Left cardiac atrium (tissue), 4 donors: ENCODE measurements at regions not wholly inside any gene's neighbourhood (a gene's known extent, or its start where the extent isn't known, plus 50 kb on each side); places are given as distances from the start of the nearest gene placed in this dataset.
"Not testable (repeated sequence)": the region's sequence is repeated elsewhere in the genome, so short reads cannot be mapped to it uniquely, and the experiment has no call there.

ENCODE experiments used
- ATAC-seq, 2 donors: fragments of 200-7000 bp; cut with Tn5 transposase; one replicate each; pipeline ENCODE4 v1.9.1; 2020; ENCODE audit warnings: mild to moderate bottlenecking in 2 of 2, moderate library complexity in 2 of 2
- DNase-seq: peaks from one replicate; pipeline ENCODE4 v3.0.0-alpha.2; 2020
- intact Hi-C, 2 donors: fragments of 100-400 bp; cut with DNase I; formaldehyde crosslinking; loops; one replicate each; pipeline versions ENCODE4 v1.14.1 to v1.15.1; 2022 to 2023
- donor health status: DM: no; HTN: yes; CAD: no.
- donor health status: DM: no; HTN: yes; CAD: no; lungs with severe emphysema.
- donor health status: DM: yes; HTN: yes; CAD: no.
- donor health status: Dilated cardiomyopathy.

DNA sequence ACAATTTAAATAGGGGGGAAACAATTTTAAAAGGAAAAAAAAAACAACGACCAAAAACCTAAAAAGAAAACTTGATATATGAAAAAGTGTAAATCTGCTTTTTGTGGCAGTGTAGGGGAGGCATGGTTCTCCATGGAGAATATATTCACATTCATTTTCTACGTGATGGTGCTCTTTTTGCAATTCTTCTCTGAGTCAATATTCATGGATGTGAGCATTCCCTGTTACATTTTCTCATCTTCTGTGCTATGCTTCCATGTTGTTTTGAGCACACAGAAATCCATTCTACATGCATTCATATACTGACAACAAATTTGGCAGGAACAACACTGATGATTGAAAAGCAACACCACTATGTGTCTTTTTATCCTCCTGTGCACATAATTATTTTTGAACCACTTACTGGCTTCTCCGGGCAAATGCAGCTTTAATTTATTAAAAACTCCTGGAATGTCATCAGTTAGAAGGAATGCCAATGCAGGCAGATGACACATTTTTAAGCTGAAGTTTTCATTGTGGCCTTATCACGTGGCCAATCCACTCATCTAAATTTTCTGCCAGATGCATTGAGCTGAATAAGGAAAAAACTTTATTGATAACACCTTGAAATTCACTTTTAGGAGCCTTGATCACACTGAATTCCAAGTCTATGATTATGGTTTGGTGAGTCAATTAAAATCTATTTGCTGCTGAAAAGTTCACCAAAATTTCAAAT, 590.6 kb downstream of the NUF2 start:
- intact Hi-C loops: no loop called here
- ATAC-seq (no peak), DNase-seq (no peak)

DNA sequence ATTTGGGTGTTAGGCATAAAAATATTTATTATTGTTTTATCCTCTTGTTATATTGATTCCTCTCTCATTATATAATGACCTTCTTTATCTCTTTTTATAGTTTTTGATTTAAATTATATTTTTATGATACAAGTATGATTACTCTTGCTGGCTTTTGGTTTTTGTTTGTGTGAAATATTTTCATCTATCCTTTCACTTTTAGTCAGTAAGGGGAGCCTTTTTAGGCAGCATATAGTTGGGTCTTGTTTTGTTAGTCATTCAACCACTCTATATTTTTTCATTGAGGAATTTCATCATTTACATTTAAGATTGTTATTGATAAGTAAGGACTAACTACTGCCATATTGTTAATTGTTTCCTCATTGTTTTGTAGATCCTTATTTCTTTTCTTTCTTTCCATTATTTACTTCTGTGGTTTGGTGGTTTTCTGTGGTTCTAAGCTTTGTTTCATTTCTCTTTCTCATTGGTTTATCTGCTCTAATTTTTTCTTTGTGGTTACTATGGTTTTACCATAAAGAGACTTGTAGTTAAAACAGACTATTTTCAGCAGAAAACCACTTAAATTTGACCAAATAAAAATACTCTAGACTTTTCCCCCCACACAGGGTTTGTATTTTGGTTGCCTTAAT, 593.1 kb downstream of the NUF2 start:
- DNase-seq (no peak), ATAC-seq (no peak)
- intact Hi-C loops: no loop called here

DNA sequence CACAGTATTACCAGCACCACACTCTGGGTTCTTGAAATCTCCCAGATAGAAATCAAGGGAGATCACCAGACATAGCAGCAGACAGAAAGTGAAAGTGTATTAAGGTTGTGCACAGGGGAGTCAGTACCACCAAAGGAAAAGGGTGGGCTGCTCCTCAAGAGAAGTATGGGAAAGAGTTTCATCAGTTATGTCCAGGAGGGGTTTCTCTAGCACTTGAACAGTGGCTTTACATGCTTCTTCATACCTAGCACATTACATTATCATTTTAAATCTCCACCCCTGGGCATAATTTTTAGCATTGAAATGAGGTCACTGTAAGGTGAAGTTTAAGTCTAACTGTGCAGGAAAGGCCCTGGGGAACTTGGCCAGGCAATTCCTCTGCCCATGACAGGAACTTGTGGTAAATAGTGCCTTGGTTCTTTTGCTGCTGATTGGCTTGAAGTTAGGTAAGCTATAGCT, 601.0 kb downstream of the NUF2 start:
- ATAC-seq (no peak), DNase-seq (no peak)
- intact Hi-C loops: no loop called here

DNA sequence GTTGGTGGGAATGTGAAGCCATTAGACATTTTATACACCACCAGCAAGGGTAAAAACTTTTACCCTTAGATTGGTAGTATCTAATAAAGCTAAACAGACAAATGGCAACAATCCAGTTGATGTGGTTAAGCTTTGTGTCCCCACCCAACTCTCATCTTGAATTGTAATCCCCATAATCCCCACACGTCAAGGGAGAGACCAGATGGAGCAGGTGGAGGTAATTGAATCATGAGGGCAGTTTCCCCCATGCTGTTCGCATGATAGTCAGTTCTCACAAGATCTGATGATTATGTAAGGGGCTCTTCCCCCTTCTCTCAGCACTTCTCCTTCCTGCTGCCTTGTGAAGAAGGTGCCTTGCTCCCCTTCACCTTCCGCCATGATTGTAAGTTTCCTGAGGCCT, 602.3 kb downstream of the NUF2 start:
- ATAC-seq (no peak), DNase-seq (no peak)
- intact Hi-C loops: no loop called here

DNA sequence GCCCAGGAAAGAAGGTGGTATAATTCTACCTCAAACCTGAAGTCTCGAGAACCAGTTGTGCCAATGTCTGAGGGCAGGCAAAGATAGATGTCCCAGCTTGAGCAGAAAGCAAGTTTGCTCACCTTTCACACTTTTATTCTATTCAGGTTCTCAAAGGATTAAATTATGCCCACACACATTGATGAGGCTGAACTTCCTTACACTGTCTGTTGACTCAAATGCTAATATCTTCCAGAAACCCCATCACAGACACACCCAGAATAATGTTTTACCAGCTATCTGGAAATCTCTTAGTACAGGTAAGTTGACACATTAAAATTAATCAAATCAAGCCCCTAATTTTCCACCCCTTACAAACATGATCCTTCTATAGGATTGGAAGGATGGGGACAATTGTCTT, 605.7 kb downstream of the NUF2 start:
- DNase-seq (no peak), ATAC-seq (no peak)
- intact Hi-C loops: no loop called here

DNA sequence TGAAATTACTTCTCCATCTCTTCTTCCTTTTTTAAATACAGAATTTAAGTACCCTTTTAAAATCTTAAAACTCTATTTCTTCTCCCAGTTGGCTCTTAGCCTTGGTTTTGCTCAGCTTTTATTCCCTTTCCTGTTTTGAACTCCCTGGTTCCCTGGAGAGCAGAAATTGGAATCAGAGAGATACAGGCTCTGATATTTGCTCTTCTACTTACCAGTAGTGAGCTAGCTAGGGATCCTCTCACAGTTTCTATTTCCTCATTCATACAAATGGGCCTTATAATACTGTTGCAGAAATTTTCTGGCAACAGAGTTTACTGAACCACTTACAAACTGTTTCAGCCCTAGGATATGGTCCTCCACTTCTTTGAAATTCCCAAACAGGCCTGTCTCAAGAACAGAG, 606.3 kb downstream of the NUF2 start:
- intact Hi-C loops: no loop called here
- peak in 1 of 2 donors; percentile 32 for ATAC-seq
- no peak for DNase-seq

DNA sequence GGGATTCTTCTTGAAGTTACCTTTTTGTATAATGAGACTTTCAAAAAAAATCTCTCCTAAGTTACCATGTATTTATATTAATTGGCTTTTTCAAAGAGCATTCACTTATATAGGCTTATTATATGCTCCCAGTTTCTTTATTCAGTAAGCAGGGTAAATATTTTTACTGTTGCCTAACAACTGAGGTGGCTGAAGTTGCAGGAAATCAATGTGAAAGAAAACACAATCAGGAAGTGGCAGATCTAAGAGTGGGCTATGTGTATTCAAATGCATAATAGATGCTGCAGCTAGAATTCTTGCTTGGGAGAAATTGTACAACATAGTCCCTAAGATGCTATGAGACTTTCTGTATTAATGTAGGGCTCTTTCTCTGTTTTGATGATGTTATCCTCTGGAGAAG, 606.9 kb downstream of the NUF2 start:
- no peak for ATAC-seq
- DNase-seq: no peak
- intact Hi-C loops: no loop called here

DNA sequence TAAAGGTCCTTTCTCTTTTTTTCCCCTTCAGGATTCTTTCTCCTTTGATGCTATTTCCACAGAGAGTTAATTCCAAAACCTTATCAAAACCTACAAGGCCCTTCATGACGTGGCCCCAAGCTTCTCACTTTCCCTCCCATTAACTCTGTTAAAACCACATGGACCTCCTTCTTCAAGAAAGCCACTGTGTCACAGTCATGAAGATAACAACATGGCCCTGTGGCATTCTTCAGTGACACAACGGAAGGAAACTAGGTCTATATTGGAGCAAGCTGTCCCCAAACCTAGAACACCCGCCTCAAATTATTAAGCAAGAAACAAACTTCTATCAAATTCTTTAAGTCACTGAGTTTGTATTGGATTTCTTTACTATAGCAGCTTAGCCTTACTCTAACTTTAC, 611.1 kb downstream of the NUF2 start:
- intact Hi-C loops: no loop called here
- no peak for DNase-seq
- ATAC-seq: no peak

DNA sequence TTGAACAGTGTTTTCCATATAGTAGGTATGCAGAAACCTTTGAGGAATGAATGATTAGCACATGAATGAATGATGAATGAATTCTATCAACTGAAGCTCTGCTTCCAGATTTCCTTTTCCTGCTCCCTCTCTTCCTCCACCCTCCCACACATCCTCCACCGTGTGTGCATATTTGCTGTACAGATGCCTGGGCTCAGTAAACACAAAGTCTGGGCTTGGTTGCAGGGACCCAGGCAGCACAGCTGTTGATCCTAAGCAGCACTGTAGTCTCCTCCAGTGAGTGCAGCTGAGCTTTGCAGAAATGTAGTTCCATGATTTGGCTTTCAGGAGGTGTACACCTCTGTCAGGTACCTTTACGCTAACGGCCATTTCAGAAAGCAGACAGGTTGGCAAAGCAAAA, 611.7 kb downstream of the NUF2 start:
- ATAC-seq (no peak), DNase-seq (no peak)
- intact Hi-C loops: no loop called here

DNA sequence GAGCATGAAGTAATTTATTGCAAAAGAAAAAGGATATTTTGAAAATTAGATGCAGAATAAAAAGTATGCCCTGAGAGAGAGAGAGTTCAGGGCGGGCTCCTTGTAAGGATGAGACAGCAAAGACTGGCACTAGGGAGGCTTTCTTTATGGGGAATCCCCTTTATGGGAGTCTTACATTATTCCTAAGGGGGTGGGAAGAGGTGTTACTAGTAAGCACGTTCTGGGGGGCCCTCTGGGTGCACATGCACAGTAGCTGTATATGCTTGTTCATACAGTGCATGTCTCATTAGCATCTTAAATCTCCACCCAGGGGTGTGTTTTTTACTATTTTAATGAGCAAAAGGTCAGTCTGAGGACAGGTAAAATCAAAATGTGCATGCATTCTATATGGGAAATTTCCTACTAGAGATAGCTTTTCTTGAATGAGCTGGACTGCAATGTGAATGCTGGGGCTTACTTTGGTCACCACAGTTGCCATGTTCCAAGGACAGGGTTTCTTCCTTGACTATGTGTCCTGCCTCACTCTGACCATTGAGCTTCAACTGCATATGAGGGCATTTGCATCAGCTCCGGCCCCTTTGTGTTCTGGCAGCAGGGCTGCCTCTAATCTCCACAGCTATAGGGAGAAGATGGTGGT, 614.1 kb downstream of the NUF2 start:
- ATAC-seq (no peak), DNase-seq (no peak)
- intact Hi-C loops: no loop called here

DNA sequence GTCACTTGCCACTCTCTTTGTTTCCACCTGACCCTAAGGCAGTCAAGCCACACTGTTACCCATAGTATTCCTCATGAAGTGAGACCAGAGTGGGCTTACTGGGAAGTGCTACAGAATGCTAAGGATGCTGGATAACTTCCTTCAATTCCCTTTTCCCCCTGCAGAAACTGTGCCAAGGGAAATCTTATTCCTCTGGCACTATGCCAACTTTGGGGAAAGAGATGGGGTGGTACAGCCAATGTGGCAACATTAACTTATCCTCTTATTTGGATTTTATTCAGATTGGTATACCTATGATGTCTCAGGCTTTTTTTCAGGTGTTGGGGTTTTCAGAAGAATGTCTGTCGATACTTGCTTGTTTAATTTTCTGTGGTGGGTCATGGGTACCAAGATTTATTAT, 599.4 kb upstream of the PBX1 start:
- DNase-seq: no peak
- no peak for ATAC-seq
- intact Hi-C loops: no loop called here

DNA sequence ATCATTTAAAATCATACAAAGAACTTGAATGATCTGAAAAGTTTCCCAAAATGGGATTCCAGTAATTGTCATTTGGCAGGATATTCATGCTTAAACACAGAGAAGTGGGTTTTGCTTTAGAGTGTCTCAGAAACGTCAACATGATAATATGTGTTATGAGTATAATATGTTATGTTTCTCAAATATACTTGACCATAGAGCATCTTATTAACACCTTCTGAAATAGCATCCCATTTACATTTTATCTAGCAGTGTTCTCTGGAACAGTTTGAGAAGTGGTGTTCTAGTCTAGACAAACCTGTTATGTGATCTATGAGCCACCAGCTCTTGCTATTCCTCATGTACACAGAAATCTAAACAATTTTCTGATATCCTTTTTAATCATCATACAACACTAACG, 588.8 kb upstream of the PBX1 start:
- DNase-seq: no peak
- no peak for ATAC-seq
- intact Hi-C loops: no loop called here

DNA sequence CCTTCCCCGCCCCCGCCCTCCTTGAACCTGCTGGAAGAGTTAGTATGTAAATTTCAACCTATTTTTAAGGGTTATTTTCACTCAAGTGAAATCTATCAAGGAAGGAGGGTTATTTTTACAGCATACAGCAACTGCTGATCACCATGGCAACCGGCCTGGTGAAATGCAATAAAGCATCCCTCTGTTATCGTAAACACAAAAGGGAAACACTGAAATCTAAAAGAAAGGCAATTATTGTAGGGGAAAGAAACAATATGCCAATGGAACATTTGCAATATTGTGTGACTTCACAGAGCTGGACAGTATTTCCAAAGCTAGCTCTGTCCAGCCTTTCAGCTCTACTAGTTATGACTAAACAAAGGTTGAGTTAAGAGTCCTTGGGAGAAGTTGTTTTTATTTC, 588.3 kb upstream of the PBX1 start:
- DNase-seq (no peak), ATAC-seq (no peak)
- intact Hi-C loops: no loop called here

DNA sequence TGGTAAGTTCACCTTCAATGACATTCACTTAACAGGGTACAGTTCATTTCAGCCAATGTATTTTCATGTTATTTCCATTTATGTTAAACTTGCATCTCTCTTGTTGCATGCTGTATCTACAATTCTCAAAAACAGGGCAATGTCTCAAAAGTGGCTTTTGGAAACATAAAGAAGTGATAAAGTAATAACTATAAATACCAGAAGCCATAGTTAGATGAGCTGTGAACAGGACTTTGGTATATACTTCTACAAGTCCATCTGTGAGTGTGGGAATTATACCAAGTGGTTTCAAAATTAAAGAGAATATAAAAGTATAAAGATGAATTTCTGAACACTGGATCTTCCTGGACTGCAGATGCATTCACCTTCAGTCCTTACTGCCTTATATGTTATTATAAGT, 585.4 kb upstream of the PBX1 start:
- ATAC-seq (no peak), DNase-seq (no peak)
- intact Hi-C loops: no loop called here

DNA sequence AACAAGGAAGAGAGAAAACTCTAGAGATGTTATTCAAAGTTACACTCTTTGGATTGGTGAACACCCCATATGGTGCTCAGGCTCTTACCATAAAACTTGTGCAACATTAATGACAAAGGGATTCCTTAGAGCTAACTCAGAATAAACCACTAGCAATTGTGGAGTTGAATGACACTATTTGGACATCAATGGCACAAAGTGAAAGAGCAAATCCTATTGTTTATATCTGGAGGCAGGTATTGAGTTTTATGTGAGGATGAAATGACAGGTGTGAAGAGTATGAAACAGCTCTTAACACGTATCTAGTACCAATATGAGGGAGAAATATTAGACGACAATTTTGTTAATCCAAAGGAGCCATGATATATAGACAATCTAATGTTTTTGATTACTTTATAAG, 584.9 kb upstream of the PBX1 start:
- intact Hi-C loops: no loop called here
- ATAC-seq: no peak
- no peak for DNase-seq

DNA sequence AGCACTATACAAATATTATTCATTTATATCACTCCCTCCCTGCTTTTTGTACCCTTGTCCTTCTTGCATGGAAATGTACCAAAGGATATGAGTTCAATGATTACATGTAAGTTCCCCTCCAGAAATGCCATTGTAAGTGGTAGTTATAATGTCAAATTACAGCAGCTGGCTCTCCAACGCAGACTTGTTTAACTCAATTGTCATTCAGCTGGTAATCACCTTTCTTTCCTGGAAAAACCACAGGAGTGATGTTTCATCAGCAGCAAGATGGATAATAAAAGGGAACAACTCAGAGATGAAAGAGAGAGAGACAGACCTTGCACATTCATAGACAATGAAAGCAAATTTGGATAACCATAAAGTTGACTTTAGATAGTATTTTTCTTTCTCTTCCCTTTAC, 578.6 kb upstream of the PBX1 start:
- ATAC-seq: no peak
- intact Hi-C loops: no loop called here
- DNase-seq: no peak

DNA sequence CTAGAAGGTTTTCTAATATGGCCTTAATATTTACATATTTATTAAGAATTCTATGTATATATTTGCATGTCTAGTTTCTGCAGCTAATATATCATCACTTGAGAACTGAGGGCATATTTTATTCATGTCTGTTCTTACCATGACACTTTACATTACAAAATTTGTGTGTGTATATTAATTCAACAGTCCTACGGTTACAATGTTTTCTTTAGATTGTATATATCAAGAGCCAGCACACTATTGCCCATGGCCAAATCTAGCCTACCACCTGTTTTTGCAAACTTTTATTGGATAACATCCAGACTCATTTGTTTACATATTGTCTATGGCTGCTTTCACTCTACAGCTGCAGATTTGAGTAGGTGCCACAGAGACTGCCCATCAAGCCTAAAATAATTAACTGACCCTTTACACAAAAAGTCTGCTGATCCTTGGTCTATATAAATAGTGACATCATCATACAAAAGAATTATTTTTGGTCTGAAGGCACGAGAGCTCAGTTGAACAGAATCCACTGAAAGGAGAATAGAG, 577.4 kb upstream of the PBX1 start:
- intact Hi-C loops: no loop called here
- ATAC-seq: no peak
- no peak for DNase-seq

DNA sequence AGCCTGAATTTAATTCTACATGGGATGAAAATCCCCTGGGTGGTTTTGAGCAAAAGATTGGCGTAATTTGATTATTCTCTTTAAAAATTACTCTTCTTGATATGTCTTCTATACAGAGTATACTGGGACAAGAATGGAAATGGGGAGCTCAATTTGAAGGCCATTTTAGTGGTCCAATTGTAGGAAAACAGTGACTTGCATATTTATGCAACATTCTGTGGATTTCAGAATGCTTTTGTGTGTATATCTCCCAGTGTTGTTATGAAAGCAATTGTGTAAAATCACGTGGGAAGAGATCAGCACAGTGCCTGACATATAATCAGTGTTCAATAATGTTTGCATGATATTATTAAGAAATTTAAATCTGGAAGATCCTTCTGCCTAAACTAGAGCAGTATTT, 575.9 kb upstream of the PBX1 start:
- no peak for DNase-seq
- ATAC-seq: no peak
- intact Hi-C loops: no loop called here

DNA sequence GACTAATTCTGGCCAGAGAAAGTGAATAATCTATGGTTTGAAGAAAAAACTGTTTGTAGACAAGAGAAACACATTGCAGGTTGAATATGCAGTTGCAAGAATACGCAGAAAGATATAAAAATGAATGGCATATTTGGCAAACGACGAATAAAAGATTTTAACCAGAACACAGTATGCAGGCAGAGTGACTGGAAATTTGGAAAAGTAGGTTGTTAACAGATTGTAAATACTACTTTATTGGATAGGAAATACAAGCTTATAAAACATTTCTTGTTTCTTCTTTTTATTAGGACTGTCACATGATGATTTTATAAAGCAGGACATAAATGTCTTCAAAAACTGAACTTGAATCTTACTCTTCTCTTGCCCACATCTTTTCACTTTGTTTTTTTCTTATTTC, 573.3 kb upstream of the PBX1 start:
- intact Hi-C loops: no loop called here
- no peak for DNase-seq
- no peak for ATAC-seq

DNA sequence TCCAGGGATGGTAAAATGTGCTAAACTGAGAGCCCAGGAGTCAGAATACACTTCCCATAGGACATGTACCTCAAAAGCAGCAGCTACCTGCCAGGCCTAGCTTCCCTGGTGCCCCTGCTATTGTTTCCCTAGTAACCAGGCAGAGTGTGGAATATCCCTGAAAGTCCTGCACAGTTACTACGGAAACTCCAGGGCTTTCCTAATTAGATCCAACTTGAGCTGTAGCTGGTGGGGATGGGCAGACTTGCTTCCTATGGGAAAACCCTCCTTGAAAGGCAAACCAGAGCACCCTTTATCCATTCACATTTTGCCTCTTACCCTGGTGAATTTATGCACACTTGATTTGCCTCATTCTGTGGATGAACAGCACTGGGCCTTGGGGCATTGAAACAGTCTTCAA, 559.9 kb upstream of the PBX1 start:
- intact Hi-C loops: no loop called here
- no peak for DNase-seq

DNA sequence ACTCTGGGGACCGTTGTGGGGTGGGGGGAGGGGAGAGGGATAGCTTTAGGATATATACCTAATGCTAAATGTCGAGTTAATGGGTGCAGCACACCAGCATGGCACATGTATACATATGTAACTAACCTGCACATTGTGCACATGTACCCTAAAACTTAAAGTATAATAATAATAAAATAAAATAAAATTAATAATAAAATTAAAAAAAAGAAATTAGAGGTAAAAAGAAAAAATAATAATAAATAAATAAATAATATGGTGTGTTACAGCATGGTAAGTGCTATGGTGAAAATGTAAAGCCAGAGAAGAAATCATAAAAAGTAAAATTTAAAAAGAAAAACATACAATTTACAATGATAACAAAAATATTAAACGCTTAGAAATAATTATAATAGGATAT, 552.8 kb upstream of the PBX1 start:
- DNase-seq, ATAC-seq, intact Hi-C loops: not testable (repeated sequence)

More for the DNA sequence above, 559.9 kb upstream of the PBX1 start:
- ATAC-seq: no peak
